ENCODE measurements at regions not wholly inside any gene's neighbourhood (a gene's known extent, or its start where the extent isn't known, plus 50 kb on each side); places are given as distances from the start of the nearest gene placed in this dataset.

GRCh38 chr20:63145156-63145555 lies 70.8 kb downstream of the YTHDF1 start:
- H3K27me3 ChIP-seq (ENCODE audit: control insufficient read depth, insufficient read depth, low read length, poor library complexity, severe bottlenecking): no peaks in the 10 kb centered on the region
- no peaks in the 10 kb centered on the region for H3K36me3 ChIP-seq (ENCODE audit: control insufficient read depth, insufficient read depth, low read length)
- WGBS, 2 experiments (ENCODE audit: insufficient coverage in 1 of 2, insufficient read length in 1 of 2): 86 to 89% methylated on average over 3 to 4 of the region's 4 CpGs
- H3K9ac ChIP-seq (ENCODE audit: extremely low read depth, low read length, poor library complexity, severe bottlenecking): no peak overlapping the region
- DNase-seq: no peak
- Mint-ChIP-seq H3K27me3 (ENCODE audit: insufficient read depth) (peaks cover 13% of the 10 kb centered on the region), H3K4me3 (no peak overlapping the region), H3K9me3 (peaks cover 27% of the 10 kb centered on the region), H3K36me3 (ENCODE audit: low read depth) (no peaks in the 10 kb centered on the region), H3K27ac (no peak overlapping the region), H3K4me1 (no peaks in the 10 kb centered on the region)
- H3K27ac ChIP-seq (ENCODE audit: low read depth, low read length): no peak overlapping the region
- H3K9me3 ChIP-seq (ENCODE audit: control insufficient read depth, low read length): peaks cover 16% of the 10 kb centered on the region
- H3K4me1 ChIP-seq (ENCODE audit: control insufficient read depth, insufficient read depth, low read length): no peaks in the 10 kb centered on the region
- no peak for TF ChIP-seq CTCF (conservative IDR thresholded peaks at IDR 0.05)
- H3K4me3 ChIP-seq (ENCODE audit: low read length): no peak overlapping the region

- no peak for DNase-seq
- TF ChIP-seq CTCF (conservative IDR thresholded peaks at IDR 0.05): no peak
Measured at GRCh38 chr20:63142933-63143332, 73.0 kb downstream of the YTHDF1 start.

GRCh38 chr20:63141531-63141930 lies 74.4 kb downstream of the YTHDF1 start:
- DNase-seq: no peak
- no peak overlapping the region for H3K4me3 Mint-ChIP-seq
- no peak overlapping the region for H3K4me3 ChIP-seq (ENCODE audit: low read length)
- H3K27ac Mint-ChIP-seq: no peak overlapping the region
- no peaks in the 10 kb centered on the region for H3K36me3 Mint-ChIP-seq (ENCODE audit: low read depth)
- H3K36me3 ChIP-seq (ENCODE audit: control insufficient read depth, insufficient read depth, low read length): no peaks in the 10 kb centered on the region
- 90 to 92% methylated on average over 7 to 12 of the region's 12 CpGs for WGBS, 2 experiments (ENCODE audit: insufficient coverage in 1 of 2, insufficient read length in 1 of 2)
- H3K27me3 Mint-ChIP-seq (ENCODE audit: insufficient read depth): peaks cover 8% of the 10 kb centered on the region
- H3K27me3 ChIP-seq (ENCODE audit: control insufficient read depth, insufficient read depth, low read length, poor library complexity, severe bottlenecking): peaks cover 5% of the 10 kb centered on the region
- H3K4me1 ChIP-seq (ENCODE audit: control insufficient read depth, insufficient read depth, low read length): no peaks in the 10 kb centered on the region
- no peak overlapping the region for H3K27ac ChIP-seq (ENCODE audit: low read depth, low read length)
- H3K4me1 Mint-ChIP-seq: no peaks in the 10 kb centered on the region
- H3K9me3 Mint-ChIP-seq: peaks cover 2% of the 10 kb centered on the region
- H3K9me3 ChIP-seq (ENCODE audit: control insufficient read depth, low read length): no peaks in the 10 kb centered on the region
- no peak overlapping the region for H3K9ac ChIP-seq (ENCODE audit: extremely low read depth, low read length, poor library complexity, severe bottlenecking)
- no peak for TF ChIP-seq CTCF (conservative IDR thresholded peaks at IDR 0.05)

More at GRCh38 chr20:63142933-63143332, 73.0 kb downstream of the YTHDF1 start:
- H3K9me3 ChIP-seq (ENCODE audit: control insufficient read depth, low read length): peaks cover 10% of the 10 kb centered on the region
- peaks cover 14% of the 10 kb centered on the region for H3K9me3 Mint-ChIP-seq
- no peaks in the 10 kb centered on the region for H3K36me3 Mint-ChIP-seq (ENCODE audit: low read depth)
- no peak overlapping the region for H3K4me3 Mint-ChIP-seq
- H3K27me3 ChIP-seq (ENCODE audit: control insufficient read depth, insufficient read depth, low read length, poor library complexity, severe bottlenecking): peaks cover 5% of the 10 kb centered on the region
- H3K4me1 Mint-ChIP-seq: no peaks in the 10 kb centered on the region
- H3K36me3 ChIP-seq (ENCODE audit: control insufficient read depth, insufficient read depth, low read length): no peaks in the 10 kb centered on the region
- 85 to 86% methylated on average over 9 of the region's 9 CpGs for WGBS, 2 experiments (ENCODE audit: insufficient coverage in 1 of 2, insufficient read length in 1 of 2)
- H3K4me1 ChIP-seq (ENCODE audit: control insufficient read depth, insufficient read depth, low read length): no peaks in the 10 kb centered on the region
- H3K27me3 Mint-ChIP-seq (ENCODE audit: insufficient read depth): peaks cover 10% of the 10 kb centered on the region
- no peak overlapping the region for H3K9ac ChIP-seq (ENCODE audit: extremely low read depth, low read length, poor library complexity, severe bottlenecking)
- no peak overlapping the region for H3K27ac ChIP-seq (ENCODE audit: low read depth, low read length)
- no peak overlapping the region for H3K4me3 ChIP-seq (ENCODE audit: low read length)
- H3K27ac Mint-ChIP-seq: no peak overlapping the region
